HepG2 (cell line): ENCODE measurements at regions not wholly inside any gene's neighbourhood (a gene's known extent, or its start where the extent isn't known, plus 50 kb on each side); places are given as distances from the start of the nearest gene placed in this dataset.

Experiments used
- ATM ChIP-seq: fragments of 450-650 bp; IDR thresholded peaks from 2 replicates; pipeline ENCODE4 v1.7.1; 2017; ENCODE audit warnings: mild to moderate bottlenecking, borderline replicate concordance
- CENPT ChIP-seq: sonication (generic); formaldehyde crosslinking; IDR thresholded peaks from 2 replicates; pipeline ENCODE4 v1.8.0; 2022; ENCODE audit warnings: low read depth, mild to moderate bottlenecking, moderate library complexity, missing genetic modification reagents
- ERF ChIP-seq: IDR thresholded peaks from 2 replicates; pipeline ENCODE4 v1.6.1; 2018; ENCODE audit warnings: missing biosample characterization, missing genetic modification reagents
- FOXP1 ChIP-seq, 2 experiments: fragments of 450-650 bp in 1 of 2; IDR thresholded peaks; 2 replicates each; pipeline ENCODE4 v1.6.1; 2017 to 2018; ENCODE audit warnings: antibody characterized with exemption in 1 of 2
- HCFC1 ChIP-seq: fragments of 150-350 bp; IDR thresholded peaks from 2 replicates; pipeline ENCODE4 v1.6.1; 2014; ENCODE audit warnings: low read depth, low read length
- RORA ChIP-seq: sonication (generic); formaldehyde crosslinking; IDR thresholded peaks from 2 replicates; pipeline ENCODE4 v1.5.0; 2020; ENCODE audit warnings: mild to moderate bottlenecking, missing genetic modification reagents, moderate library complexity
- SIX1 ChIP-seq: sonication (generic); formaldehyde crosslinking; IDR thresholded peaks from 2 replicates; pipeline ENCODE4 v1.4.0; 2020; ENCODE audit warnings: missing genetic modification reagents, borderline replicate concordance
- SNRNP70 ChIP-seq: fragments of 200-400 bp; formaldehyde crosslinking; IDR thresholded peaks from 2 replicates; pipeline ENCODE4 v1.6.1; 2017; ENCODE audit warnings: mild to moderate bottlenecking, low read depth, low read length, moderate library complexity
- ZBTB1 ChIP-seq: sonication (generic); formaldehyde crosslinking; IDR thresholded peaks from 2 replicates; pipeline ENCODE4 v1.4.0; 2020; ENCODE audit warnings: missing genetic modification reagents, borderline replicate concordance
- ZMYM3 ChIP-seq: sonication (generic); formaldehyde crosslinking; IDR thresholded peaks from 2 replicates; pipeline ENCODE4 v1.5.1; 2020; ENCODE audit warnings: mild to moderate bottlenecking, missing genetic modification reagents
- ZNF549 ChIP-seq: sonication (generic); formaldehyde crosslinking; IDR thresholded peaks from 2 replicates; pipeline ENCODE4 v1.5.0; 2020; ENCODE audit warnings: missing genetic modification reagents
- ZNF629 ChIP-seq: sonication (generic); formaldehyde crosslinking; conservative IDR thresholded peaks from 2 replicates; pipeline ENCODE4 v1.5.0; 2020; ENCODE audit warnings: missing genetic modification reagents
- ZNF720 ChIP-seq: sonication (generic); formaldehyde crosslinking; IDR thresholded peaks from 2 replicates; pipeline ENCODE4 v1.4.0; 2020; ENCODE audit warnings: missing genetic modification reagents
- ZNF747 ChIP-seq: sonication (generic); formaldehyde crosslinking; IDR thresholded peaks from 2 replicates; pipeline ENCODE4 v1.8.1; 2023; ENCODE audit warnings: missing genetic modification reagents, mild to moderate bottlenecking, borderline replicate concordance
- TF ChIP-seq, protein P1 (sequence below): sonication (generic); formaldehyde crosslinking; IDR thresholded peaks from 2 replicates; pipeline ENCODE4 v1.5.1; 2020; ENCODE audit warnings: missing genetic modification reagents, mild to moderate bottlenecking, borderline replicate concordance
- TF ChIP-seq, protein P2 (sequence below): sonication (generic); formaldehyde crosslinking; IDR thresholded peaks from 2 replicates; pipeline ENCODE4 v1.4.0; 2020; ENCODE audit warnings: missing genetic modification reagents
- TF ChIP-seq, protein P3 (sequence below): sonication (generic); formaldehyde crosslinking; conservative IDR thresholded peaks from 2 replicates; pipeline ENCODE4 v1.8.0; 2022; ENCODE audit warnings: low read depth, missing genetic modification reagents
- TF ChIP-seq, protein P4 (sequence below): sonication (generic); formaldehyde crosslinking; IDR thresholded peaks from 2 replicates; pipeline ENCODE4 v1.5.1; 2020; ENCODE audit warnings: mild to moderate bottlenecking, moderate library complexity, missing genetic modification reagents
- TF ChIP-seq, protein P5 (sequence below): sonication (generic); formaldehyde crosslinking; IDR thresholded peaks from 2 replicates; pipeline ENCODE4 v1.5.0; 2020; ENCODE audit warnings: mild to moderate bottlenecking, low read depth, missing genetic modification reagents, borderline replicate concordance
- TF ChIP-seq, protein P6 (sequence below): sonication (generic); formaldehyde crosslinking; IDR thresholded peaks from 2 replicates; pipeline ENCODE4 v1.4.0; 2020; ENCODE audit warnings: missing genetic modification reagents

DNA sequence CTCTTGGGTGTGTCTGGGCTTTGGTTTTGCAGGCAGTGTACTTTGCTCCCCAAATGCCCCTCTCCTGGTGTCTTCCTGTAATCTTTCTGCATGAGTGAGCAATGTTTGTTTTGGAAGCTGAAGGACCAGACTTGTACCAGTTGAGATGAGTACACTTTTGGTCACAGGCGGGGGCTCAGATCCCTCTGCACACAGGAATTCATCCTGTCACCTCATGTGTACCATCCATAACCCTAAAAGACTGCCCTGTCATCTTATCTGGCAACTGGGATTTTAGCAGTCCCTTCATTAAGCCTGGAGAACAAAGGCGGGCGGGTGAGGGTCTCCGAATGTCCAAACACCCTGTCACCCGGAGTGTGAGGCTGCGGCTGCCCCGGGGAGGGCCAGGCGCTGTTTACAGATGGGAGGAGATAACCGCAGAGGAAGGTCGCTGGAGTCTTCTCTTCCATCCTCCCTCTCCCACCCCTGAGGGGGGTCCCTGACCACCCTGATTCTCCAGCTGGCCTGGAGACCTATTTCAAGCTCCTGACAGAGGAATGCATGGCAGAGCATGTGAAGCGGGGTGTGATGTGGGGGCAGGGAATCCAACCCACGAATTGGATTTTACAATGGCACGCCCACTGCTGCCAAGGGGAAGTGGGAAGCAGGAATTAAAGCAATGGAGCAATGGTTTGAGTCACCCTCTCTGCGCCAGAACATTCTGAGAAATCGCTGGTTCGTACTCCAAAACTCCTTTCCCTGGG, 158.2 kb upstream of the MYCN start (continued):
- TF ChIP-seq, protein P1, sequence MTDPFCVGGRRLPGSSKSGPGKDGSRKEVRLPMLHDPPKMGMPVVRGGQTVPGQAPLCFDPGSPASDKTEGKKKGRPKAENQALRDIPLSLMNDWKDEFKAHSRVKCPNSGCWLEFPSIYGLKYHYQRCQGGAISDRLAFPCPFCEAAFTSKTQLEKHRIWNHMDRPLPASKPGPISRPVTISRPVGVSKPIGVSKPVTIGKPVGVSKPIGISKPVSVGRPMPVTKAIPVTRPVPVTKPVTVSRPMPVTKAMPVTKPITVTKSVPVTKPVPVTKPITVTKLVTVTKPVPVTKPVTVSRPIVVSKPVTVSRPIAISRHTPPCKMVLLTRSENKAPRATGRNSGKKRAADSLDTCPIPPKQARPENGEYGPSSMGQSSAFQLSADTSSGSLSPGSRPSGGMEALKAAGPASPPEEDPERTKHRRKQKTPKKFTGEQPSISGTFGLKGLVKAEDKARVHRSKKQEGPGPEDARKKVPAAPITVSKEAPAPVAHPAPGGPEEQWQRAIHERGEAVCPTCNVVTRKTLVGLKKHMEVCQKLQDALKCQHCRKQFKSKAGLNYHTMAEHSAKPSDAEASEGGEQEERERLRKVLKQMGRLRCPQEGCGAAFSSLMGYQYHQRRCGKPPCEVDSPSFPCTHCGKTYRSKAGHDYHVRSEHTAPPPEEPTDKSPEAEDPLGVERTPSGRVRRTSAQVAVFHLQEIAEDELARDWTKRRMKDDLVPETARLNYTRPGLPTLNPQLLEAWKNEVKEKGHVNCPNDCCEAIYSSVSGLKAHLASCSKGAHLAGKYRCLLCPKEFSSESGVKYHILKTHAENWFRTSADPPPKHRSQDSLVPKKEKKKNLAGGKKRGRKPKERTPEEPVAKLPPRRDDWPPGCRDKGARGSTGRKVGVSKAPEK, result no peak
- TF ChIP-seq SNRNP70, result no peak
- TF ChIP-seq, protein P2, sequence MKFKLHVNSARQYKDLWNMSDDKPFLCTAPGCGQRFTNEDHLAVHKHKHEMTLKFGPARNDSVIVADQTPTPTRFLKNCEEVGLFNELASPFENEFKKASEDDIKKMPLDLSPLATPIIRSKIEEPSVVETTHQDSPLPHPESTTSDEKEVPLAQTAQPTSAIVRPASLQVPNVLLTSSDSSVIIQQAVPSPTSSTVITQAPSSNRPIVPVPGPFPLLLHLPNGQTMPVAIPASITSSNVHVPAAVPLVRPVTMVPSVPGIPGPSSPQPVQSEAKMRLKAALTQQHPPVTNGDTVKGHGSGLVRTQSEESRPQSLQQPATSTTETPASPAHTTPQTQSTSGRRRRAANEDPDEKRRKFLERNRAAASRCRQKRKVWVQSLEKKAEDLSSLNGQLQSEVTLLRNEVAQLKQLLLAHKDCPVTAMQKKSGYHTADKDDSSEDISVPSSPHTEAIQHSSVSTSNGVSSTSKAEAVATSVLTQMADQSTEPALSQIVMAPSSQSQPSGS, result no peak
- TF ChIP-seq ZBTB1, result no peak
- TF ChIP-seq CENPT (CRISPR knock-in tag), result no peak
- TF ChIP-seq ZNF747 (CRISPR knock-in tag), result no peak
- TF ChIP-seq ZMYM3 (CRISPR knock-in tag), result no peak
- no peak for TF ChIP-seq SIX1
- no peak for TF ChIP-seq ERF
- TF ChIP-seq, protein P3, sequence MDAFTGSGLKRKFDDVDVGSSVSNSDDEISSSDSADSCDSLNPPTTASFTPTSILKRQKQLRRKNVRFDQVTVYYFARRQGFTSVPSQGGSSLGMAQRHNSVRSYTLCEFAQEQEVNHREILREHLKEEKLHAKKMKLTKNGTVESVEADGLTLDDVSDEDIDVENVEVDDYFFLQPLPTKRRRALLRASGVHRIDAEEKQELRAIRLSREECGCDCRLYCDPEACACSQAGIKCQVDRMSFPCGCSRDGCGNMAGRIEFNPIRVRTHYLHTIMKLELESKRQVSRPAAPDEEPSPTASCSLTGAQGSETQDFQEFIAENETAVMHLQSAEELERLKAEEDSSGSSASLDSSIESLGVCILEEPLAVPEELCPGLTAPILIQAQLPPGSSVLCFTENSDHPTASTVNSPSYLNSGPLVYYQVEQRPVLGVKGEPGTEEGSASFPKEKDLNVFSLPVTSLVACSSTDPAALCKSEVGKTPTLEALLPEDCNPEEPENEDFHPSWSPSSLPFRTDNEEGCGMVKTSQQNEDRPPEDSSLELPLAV (CRISPR knock-in tag), result no peak
- TF ChIP-seq ATM, result no peak
- TF ChIP-seq, protein P4, sequence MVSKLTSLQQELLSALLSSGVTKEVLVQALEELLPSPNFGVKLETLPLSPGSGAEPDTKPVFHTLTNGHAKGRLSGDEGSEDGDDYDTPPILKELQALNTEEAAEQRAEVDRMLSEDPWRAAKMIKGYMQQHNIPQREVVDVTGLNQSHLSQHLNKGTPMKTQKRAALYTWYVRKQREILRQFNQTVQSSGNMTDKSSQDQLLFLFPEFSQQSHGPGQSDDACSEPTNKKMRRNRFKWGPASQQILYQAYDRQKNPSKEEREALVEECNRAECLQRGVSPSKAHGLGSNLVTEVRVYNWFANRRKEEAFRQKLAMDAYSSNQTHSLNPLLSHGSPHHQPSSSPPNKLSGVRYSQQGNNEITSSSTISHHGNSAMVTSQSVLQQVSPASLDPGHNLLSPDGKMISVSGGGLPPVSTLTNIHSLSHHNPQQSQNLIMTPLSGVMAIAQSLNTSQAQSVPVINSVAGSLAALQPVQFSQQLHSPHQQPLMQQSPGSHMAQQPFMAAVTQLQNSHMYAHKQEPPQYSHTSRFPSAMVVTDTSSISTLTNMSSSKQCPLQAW, result no peak
- TF ChIP-seq ZNF720 (CRISPR knock-in tag), result no peak
- TF ChIP-seq ZNF549 (CRISPR knock-in tag), result no peak
- TF ChIP-seq ZNF629 (CRISPR knock-in tag), result no peak
- TF ChIP-seq, protein P5, sequence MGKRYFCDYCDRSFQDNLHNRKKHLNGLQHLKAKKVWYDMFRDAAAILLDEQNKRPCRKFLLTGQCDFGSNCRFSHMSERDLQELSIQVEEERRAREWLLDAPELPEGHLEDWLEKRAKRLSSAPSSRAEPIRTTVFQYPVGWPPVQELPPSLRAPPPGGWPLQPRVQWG, result no peak
- no peak for TF ChIP-seq HCFC1
- TF ChIP-seq, protein P6, sequence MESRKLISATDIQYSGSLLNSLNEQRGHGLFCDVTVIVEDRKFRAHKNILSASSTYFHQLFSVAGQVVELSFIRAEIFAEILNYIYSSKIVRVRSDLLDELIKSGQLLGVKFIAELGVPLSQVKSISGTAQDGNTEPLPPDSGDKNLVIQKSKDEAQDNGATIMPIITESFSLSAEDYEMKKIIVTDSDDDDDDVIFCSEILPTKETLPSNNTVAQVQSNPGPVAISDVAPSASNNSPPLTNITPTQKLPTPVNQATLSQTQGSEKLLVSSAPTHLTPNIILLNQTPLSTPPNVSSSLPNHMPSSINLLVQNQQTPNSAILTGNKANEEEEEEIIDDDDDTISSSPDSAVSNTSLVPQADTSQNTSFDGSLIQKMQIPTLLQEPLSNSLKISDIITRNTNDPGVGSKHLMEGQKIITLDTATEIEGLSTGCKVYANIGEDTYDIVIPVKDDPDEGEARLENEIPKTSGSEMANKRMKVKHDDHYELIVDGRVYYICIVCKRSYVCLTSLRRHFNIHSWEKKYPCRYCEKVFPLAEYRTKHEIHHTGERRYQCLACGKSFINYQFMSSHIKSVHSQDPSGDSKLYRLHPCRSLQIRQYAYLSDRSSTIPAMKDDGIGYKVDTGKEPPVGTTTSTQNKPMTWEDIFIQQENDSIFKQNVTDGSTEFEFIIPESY (CRISPR knock-in tag), result no peak
- TF ChIP-seq FOXP1 (IDR thresholded peaks at IDR 0.05), result no peak
- TF ChIP-seq FOXP1 (CRISPR knock-in tag; IDR thresholded peaks at IDR 0.05), result no peak; the same call in 1 of the 2 replicates
- no peak for TF ChIP-seq RORA (CRISPR knock-in tag)
